Glomerular visceral epithelial cell (primary cell): ENCODE measurements at regions not wholly inside any gene's neighbourhood (a gene's known extent, or its start where the extent isn't known, plus 50 kb on each side); places are given as distances from the start of the nearest gene placed in this dataset.

ENCODE experiments used
- DNase-seq: peaks from one replicate; pipeline ENCODE4 v3.0.0-alpha.2; 2016; ENCODE audit errors: extremely low spot score

DNA sequence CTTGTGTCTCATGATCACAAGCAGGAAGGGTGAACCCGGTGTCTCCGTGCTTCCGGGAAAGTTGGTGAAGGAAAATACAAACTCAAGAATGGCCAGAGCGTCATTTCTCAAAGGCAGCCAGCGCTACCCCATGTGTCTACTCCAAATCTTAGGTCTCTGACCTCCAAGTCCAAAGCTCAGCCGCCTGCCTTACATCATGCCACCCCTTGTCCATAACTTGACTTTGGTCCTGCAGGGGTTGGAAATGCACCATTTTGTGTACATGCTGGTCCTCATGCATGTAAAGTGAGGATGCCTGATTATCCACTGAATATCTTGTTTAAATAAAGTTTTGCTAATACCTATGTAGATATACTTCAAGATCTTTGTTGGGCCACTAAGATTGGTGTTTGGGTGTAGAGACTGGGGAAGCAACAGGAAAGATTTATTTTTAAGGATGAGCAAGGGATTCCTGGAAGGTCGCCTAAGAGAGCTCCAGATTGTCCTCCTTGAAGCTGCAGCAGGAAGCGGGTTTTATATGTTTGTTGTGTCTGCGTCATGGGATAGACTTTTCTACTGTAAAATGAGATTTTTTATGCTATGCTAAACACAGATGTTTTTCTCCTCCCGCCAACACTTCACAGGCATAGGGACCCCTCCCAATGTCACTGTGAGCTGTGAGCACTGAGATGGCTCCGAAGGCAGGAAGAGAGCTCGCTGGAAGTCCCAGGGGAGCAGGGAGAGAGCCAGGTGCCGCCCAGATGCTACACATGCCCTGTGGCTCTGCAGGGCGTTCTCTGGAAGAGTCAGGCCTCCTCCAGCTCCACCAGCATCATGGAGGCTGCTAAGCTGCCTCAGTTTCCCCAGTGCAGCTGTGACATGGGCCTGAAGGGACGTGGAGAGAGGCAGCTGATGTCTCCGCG is 176.2 kb upstream of the HDAC4 start:
- no peak for DNase-seq

DNA sequence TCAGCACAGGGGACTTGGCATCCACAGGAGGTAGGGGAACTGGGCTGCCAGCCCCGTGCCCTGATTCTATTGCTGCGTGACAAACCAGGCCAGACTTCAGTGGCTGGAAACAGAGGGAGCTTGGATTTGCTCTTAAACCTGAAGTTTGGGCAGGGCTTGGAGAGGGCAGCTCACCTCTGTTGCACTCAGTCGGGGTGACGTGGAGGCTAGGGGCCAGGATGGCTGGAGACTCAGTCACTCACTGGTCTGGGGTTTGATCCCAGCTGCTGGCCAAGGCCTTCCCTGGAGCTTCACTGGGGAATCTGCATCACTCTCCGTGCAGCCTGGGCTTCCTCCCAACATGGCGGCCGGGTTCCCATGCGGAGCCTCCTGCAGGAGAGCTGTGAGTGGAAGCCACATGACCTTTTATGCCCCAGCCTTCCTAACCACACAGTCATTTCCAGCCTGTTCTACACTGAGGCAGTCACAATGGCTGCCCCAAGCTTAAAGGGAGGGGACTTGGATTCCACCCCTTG is 175.2 kb upstream of the HDAC4 start:
- DNase-seq: no peak

DNA sequence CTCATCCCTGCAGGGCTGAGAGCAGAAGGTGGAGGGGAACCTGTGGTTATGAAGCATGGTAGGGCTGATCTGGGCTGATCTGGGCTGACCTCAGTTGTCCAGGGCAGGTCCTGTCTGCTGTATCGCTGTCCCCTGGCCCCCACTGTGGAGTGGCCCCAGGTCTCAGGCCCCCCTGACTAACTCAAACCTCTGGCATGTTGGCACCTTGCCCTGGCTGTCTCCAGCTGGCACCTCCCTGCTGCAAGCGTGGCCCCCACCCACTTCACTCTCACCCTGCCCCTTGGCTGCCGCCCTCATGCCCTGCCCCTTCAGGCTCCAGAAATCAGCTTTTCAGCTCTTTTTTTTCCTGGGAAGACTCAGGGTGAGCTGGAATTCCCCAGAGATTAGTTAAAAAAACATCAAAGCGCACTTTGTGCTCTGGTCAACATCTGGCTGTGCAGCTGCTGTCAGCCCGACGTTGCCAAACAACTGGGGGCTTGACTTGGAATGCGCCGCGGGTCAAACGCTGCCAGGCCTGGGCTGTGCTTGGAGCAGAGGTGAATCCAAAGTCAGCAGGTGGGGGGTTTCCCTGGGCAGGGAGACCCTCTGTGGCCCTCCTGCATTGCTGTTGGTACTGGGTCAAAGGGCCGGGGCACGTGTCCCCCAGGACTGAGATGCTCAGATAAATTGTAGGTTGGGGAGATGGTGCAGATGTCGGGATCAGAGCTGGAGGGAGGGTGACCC is 173.8 kb upstream of the HDAC4 start:
- no peak for DNase-seq

DNA sequence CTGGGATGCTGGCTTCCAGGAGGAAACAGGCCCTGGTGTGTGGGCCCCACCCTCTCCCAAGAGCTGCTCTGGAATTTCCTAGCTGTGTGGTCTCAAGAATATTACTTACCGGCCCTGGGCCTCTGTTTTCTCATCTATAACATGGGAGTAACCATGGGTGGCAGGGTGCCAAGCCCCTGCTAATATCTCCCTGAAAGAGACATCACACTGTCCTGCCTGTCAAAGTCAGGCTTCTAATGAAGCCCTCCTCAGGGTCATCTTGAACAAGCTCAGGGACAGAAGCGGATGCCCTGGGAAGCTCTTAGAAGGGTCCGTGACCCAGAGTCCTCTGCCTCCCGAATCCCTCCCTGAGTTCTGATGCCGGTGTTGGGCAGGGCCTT is 173.2 kb upstream of the HDAC4 start:
- no peak for DNase-seq

DNA sequence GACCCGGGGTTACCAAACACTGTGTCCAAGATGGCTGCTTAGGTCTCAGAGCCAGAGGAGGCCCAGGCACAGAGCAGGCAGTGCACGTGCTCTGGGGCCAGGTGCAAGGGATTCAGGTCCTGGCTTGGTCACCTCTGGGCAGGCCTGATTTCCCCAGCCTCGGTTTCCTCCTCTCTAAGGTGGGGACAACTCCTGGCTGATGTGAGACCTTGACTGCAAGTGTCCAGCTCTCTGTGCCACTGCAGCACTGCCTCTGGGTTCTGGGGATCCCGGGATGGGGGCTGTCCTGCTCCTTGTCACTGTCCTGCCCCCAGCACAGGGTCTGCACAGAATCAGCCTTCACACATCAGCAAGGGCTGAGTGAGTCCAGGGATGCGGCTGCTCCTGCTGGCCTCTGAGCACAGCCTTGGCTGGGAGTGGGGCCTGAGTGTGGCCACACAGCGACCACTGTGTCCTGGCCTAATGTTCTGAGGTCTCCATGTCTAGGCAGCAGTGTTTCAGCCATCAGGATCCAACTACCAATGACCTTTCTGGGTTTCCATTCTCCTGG is 170.2 kb upstream of the HDAC4 start:
- DNase-seq: no peak

DNA sequence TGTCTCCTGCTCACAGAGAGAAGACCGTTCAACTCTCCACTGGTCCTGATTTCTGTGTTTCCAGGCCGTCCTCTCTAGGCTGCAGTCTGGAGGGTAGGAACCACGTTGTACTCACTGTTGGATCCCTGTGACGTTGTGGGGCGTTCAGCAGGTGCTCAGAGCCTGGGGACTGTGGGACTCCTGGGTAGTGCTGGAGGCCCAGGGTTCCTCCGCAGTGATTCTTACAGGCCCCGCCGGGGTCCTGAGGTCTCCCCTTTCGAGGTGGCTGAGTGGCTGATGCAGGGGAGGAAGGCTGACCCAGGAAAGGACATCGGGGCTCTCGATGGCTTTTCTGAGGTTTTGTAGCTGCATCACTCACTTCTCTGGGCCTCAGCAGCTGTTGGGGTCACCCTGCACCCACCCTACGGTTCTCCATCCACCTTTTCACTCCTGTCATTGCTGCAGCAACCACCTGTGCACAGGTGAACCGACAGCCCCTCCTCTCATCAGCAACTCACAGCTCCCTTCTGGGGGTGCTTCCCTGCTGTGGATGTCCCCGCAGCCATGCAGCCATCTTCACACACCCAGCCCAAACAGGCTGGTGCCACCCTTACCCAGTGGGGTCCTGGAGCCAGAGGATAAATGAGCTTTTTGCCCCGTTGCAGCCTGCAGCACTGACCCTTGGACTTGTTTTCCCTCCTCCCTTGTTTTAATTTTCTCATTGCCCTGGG is 169.6 kb upstream of the HDAC4 start:
- DNase-seq: no peak

DNA sequence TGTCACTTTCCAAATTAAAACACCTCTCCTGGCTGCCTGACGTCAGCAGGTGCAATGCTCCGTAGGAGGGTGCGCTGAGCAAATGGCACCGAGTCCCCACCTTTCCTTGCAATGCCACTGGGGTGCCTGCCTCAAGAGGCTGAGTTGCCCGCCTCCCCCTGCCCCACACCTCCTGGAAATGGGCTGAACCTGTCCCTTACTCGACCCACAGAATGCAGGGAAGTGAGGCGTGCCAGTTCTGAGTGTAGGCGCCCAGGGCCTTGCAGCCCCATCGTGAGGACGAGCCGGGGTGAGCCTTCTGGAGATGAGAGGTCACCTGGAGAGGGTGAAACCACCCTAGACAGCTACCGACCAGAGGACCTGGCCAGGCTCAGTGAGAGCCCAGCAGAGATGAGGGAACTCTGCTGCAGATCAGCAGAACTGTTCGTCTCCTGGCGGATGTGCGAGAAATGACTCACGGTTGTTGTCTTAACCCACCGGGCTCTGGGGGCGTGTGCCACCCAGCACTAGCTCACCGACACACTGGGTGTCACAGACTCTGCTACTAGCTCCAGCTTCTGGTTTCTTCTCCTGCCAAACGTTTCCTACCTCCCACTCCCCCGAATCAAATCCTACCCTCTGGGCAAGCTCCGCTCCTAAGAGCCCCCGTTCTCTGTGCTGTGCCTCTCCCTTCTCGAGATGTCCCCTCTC is 168.7 kb upstream of the HDAC4 start:
- DNase-seq: no peak

DNA sequence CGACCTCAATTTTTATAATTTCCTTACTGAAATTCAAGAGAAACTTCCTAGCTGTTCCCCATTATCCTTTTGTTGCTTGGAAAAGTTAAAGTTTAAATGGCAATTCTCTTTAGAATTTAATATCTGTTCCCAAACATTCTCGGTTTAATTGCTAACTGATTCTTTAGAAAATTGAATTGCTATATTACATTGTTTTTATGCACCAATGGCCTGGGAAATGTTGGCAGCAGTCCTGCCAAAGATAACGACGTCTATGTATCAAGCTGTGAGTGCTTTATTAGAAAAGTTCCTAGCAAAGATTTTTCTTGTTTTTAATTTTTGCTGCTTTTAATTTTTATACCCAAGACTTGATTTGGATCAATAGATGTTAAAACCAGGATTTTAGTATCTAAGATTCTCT is 167.8 kb upstream of the HDAC4 start:
- DNase-seq: no peak

DNA sequence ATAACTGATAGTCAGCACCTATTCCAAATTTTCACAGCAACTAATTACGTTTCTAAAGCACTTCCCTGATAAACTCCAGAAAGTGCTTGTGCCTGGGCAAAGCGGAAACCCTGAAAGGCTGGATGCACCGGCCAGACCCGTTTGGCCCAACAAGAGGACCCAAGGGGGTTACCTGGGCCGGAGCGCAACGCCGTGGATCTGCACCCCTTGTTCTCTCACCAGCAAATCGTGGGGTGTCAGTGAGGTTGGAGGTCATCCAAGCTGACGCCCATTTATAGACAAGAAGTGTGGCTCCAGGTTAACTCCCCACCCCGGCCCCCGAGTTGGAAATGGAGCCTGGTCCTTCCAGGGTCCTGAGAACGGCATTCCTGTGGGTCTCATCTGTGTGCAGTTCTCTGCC is 167.0 kb upstream of the HDAC4 start:
- no peak for DNase-seq

DNA sequence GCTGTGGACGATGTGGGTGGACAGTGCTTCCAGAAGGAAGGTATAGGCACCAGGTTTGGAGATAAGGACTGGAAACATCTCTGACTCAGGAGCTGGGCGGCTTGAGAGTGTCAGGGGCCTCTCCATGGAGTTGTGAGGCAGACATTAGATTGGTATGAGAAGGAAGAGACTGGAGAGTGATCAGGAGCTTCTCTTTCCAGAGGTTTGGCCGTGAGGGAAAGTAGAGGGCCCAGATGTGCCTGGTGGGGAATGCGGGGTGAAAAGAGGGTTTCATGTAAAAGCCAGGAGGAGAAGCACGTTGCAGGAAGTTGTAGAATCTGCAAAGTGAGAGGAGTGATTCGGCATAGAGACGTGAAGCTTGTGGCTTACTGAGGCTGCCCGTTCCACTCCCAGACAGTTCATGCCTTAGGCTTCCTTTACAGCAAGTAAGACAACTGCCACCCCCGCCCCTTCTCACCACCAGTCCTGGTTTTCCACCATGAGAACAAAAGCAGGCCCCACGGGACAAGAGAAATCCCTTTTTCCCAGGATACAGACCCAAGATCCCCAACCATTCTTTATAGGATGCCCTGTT is 166.3 kb upstream of the HDAC4 start:
- no peak for DNase-seq

DNA sequence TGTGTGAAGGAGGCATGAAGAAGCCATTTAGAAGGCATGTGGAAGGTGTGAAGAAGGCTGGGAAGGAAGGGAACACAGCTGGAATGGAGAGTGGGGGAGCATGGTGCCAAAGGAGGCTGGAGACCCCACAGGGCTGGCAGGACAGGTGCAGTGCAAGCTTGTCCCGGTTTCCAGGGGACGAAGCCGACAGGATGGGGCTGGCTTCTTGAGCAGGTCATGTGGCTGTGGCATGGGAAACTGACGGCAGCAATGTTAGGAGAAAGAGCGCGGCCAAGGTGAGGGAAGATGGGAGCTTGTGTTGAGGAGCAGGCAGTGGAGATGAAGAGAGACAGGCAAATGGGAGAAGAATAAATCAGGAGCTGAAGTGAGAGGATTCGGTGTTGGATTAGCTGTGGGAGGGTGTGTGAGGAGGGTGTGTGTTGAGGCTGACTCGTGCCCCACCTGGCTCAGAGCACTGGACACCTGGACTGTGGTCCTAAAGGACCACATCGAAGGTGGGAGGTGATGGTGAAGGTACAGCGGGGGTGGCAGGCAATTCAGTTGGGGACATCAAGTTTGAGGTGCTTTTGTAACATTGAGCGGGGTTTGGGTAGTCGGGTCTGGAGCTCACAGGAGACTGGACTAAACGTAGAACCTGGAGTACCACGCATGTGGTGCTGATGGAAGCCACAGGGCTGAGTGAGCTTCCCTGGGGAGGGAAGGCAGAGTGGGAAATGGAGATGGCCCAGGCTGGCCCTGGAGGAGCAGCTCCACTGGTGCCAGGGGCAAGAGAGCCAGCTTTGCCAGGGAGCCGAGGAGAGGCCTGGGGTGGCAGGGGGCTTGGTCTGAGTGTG is 165.6 kb upstream of the HDAC4 start:
- no peak for DNase-seq

DNA sequence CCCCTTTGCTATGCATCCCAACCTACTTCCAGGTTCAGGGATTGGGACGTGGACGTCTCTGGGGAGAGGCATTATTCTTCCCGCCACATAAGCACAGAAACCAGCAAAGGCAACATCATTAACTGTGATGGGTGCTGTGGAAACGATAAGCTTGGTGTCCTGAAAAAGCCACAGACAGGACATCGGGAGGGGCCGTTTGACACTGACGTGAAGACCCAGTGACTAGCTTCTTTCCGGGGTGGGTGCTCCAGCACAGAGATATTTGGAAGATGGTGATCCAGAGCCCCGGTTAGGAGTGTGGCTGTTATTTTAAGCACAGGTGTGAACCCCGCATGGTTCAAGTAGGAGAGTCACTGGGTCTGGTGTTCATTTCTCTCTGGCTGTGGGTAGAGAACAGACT is 163.8 kb upstream of the HDAC4 start:
- DNase-seq: no peak

DNA sequence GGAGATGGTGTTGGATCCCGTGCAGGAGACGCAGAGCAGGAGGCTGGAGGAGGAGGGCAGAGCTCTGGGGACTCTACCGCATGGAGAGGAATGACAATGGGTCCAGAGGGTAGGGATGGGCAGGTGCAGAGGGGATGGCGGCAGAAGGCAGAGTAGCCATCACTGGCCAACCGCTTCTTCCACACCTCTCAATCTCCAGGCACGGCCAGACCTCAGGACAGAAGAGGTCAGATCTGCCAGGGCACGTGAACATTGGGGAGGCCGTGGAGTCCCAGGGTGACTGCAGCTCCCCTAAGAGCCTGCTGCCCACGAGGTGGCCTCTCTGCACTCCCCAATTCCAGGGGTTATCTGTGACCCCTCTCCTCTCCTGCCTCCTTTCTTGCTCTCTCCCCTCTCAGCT is 162.7 kb upstream of the HDAC4 start:
- no peak for DNase-seq

DNA sequence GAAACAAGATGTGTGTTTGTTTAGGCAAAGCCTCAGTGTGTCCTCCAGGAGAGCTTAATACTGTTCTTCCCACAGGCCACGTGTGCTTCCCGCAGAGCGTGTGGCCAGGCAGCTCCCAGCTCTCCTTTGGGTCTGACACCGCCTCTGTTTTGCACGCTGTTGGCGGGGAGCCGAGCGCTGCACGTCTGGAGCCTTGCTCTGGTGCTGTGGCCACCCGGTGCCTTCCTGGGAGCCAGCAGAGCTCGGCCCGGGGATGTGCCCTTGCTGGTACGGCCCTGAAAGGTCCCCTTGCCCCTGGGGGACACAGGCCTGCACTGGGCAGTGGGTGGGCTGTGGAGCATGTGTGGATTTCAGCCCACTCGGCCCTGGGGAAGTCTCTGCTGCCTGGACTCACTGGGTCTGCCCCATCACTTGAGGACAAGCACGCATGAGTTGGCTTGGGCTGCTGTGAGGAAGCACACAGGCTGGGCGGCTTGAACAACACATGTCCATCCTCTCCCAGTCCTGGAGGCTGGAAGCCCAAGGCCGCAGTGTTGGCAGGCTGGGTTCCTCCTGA is 160.7 kb upstream of the HDAC4 start:
- no peak for DNase-seq

DNA sequence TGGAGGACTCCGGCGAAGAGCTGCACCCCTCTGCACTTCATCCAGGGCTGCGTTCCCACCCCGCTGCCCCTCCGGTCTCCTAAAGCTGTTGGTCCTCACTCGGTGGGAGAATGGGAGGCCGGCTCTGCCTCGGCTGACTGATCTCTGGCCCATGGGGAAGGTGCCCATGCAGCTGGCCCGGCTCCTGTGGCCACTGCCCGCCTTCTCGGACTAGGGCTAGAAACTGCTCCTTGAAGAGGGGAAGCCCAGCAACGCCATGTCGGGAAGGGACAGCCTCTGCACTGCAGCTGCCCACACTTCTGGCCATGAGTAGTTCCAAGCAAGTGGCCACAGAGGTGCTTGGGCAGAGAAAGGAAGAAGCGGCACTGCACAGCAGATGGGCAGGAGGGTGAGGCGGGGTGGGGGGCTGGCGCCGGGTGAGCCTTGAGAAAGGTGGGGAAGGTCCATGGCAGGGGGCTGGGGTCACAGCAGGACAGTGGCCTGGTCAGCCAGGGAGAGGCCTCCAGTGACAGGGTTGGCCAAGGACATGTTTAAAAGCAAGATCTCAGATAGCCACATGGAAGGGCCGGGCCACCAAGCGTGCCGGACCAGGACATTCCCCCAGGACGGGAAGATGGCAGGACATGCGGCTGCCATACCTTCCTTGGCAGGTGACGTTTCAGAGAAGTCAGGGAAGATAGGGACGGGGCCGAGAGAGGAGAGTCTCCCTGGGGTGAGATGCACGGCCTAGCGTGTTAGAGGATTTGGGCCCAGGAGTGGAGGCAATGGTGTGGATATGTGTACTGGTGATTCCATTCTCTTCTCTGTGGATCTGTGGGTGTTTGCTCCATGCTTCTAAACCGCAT is 158.8 kb upstream of the HDAC4 start:
- DNase-seq: no peak

DNA sequence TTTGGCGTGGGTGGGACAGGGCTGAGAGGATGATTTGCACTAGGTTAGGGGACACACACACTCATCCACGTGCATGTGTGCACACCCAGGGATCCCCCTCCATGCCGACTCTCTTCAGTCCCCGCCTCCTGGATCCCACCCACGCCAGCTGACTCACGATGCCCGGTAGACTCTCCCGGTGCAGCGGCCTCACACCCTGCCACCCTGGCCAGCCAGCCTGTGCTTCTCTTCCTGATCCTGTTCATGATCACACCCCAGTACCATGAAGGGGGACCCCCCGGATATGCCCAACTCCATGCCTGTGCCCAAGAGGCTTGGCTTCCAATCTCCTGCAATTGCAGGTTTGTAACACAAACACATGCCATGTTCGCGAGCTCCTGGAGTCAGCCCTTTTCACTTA is 157.8 kb upstream of the HDAC4 start:
- DNase-seq: no peak

DNA sequence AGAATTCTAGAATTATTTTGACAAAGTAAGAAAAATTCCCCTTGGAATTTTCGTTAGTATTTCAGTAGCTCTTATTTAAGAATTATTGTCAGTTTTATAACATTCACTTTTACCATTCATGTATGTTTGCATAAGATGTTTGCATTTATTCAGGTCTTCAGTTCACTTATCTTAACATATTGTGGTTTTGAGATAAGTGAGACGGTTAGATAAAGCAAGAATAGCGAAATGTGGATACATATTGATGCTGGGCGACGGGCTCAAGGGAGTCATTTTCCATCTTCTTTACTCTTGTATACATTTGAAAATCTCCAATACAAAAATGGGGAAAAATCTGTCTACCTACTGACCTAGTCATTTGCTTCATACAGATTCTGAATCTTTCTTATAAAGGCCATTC is 156.7 kb upstream of the HDAC4 start:
- DNase-seq: no peak

DNA sequence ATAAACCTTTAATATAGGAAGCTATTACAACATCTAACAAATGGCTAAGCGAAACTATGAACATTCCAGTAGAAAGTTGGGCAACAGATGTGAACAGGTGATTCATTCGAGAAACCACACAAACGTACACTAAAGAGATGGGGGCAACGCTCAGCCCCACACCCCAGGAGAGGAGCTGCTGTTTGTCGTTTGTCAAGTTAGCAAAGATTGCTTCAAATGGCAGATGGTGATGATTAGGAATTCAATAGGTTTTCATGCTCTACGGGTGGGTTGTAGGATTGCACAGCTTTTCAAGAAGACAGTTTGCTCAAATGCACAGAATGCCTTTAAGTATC is 154.7 kb upstream of the HDAC4 start:
- DNase-seq: no peak
